GM12891 (cell line): ENCODE measurements at regions not wholly inside any gene's neighbourhood (a gene's known extent, or its start where the extent isn't known, plus 50 kb on each side); places are given as distances from the start of the nearest gene placed in this dataset.

Experiments
- DNase-seq: peaks from one replicate; pipeline ENCODE4 v3.0.0; 2011; ENCODE audit warnings: low spot score; ENCODE audit not compliant: insufficient read length
- FAIRE-seq: peaks from 2 replicates; lab custom pipeline; 2011; peaks lifted over from hg19 to GRCh38; lab: Jason Lieb, UNC
- PAX5 ChIP-seq: IDR thresholded peaks from 2 replicates; pipeline ENCODE4 v1.6.1; 2011; ENCODE audit warnings: low read length, moderate library complexity, mild to moderate bottlenecking; ENCODE audit not compliant: insufficient read depth, severe bottlenecking
- POLR2A ChIP-seq: IDR thresholded peaks from 2 replicates; pipeline ENCODE4 v1.6.1; 2011; ENCODE audit warnings: low read depth, low read length, control low read depth
- POLR2AphosphoS5 ChIP-seq: IDR thresholded peaks from 2 replicates; pipeline ENCODE4 v1.6.1; 2011; ENCODE audit warnings: low read depth, low read length, control low read depth
- POU2F2 ChIP-seq: IDR thresholded peaks from 2 replicates; pipeline ENCODE4 v1.6.1; 2011; ENCODE audit warnings: low read depth, mild to moderate bottlenecking, control low read depth, low read length, moderate library complexity
- SPI1 ChIP-seq: IDR thresholded peaks from 2 replicates; pipeline ENCODE4 v1.6.1; 2011; ENCODE audit warnings: low read depth, low read length, control low read depth
- TAF1 ChIP-seq: IDR thresholded peaks from 2 replicates; pipeline ENCODE4 v1.6.1; 2011; ENCODE audit warnings: low read depth, low read length, control low read depth

DNA sequence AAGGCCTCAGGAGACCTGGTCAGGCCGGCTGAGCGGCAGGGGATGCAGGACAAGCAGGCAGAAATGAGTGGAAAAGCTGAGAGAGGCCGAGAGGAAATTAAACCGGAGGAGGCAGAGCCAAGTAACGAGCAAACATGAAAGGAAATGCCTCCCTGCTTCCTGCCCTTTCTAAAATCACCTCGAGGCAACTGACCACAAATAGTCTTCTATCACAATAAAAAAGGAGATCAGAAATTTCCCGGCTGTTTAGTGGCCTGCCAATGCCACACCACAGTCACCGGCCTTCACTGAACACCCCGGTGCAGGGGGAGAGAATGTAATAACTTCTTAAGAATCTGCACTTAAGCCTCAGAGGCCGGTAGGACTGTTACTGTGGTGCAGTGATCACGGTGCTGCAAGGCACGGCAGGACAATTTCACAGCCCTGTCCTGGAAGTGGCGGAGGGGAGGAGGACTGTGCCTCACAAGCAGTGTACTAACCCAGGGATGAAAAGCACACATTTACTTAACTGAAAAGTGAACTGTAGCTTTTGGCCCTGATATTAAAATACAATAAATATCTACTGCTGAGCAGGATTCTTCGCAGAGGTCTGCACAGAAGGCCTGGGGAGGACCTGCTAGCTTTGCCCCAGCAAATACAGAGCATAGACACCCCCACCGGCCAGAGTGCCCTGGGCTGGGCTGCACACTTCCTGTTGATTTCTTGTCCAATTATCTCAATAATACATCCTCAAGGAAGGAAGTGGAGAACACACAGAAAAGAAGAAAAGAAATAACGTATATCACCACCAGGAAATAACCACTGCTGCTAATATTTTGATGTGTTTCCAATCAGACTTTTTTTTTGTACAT lies 183.5 kb upstream of the NSMCE3 start:
- no peak for DNase-seq
- FAIRE-seq: no peak
- TF ChIP-seq TAF1: no peak
- no peak for TF ChIP-seq POLR2AphosphoS5
- no peak for TF ChIP-seq POU2F2
- no peak for TF ChIP-seq PAX5

- DNase-seq (no peak), FAIRE-seq (no peak)
- TF ChIP-seq POLR2AphosphoS5 (no peak), PAX5 (no peak), POU2F2 (no peak), POLR2A (no peak), TAF1 (no peak), SPI1 (no peak)
These were observed 181.7 kb upstream of the NSMCE3 start for GRCh38 chr15:29451201-29451781.

- no peak for DNase-seq
These were observed 179.5 kb upstream of the NSMCE3 start for GRCh38 chr15:29449136-29449535.

DNA sequence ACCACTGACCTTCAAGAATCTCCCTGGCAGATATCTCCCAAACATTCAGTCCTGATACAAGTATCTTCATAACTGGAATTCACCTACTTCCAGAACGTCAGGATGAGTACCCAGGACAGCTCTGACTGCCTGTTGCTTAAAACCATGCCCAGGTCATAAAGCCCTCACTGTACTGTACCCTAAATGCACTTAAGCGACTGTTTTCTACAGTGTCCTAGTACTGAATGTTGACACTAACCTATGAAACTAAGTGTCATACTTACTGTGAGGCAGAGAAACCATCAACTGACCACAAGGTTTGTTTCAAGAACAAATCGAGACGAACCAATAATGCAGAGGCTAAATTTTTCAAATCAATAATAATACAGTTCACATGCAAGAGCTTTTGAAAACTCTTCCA lies 178.7 kb upstream of the NSMCE3 start:
- FAIRE-seq (no peak), DNase-seq (no peak)
- no peak for TF ChIP-seq TAF1

More at GRCh38 chr15:29449136-29449535, 179.5 kb upstream of the NSMCE3 start:
- no peak for FAIRE-seq
- TF ChIP-seq POLR2AphosphoS5 (no peak), POLR2A (no peak), PAX5 (no peak), SPI1 (no peak), TAF1 (no peak), POU2F2 (no peak)

- FAIRE-seq: no peak
- TF ChIP-seq TAF1: no peak
- no peak for TF ChIP-seq POLR2A
- no peak for TF ChIP-seq SPI1
- no peak for TF ChIP-seq POLR2AphosphoS5
- TF ChIP-seq POU2F2: no peak
- no peak for TF ChIP-seq PAX5
- no peak for DNase-seq
These were observed 176.9 kb upstream of the NSMCE3 start for GRCh38 chr15:29446480-29446879.

DNA sequence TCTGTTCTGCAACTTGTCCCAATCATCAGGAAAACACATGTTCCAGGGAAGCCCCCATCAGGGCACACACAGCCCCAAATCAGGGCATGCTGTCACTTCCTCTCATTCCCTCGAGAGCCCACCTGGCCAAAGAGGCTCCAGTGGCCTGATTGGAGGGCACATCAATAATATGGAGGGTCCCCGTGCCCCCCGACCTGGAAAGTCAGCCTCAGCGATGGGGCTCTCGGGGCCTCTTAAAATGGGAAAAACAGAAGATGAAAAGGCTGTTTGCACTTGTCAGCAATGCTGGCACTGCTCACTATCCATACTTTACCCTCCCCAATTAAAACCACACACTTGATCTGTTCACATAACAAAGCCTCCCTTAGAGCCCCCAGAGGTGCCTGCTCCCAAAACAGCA lies 172.9 kb upstream of the NSMCE3 start:
- DNase-seq: no peak
- TF ChIP-seq POU2F2 (no peak), SPI1 (no peak), POLR2A (no peak), POLR2AphosphoS5 (no peak), PAX5 (no peak), TAF1 (no peak)
- FAIRE-seq: no peak

- TF ChIP-seq POLR2AphosphoS5 (no peak), POLR2A (no peak), PAX5 (no peak), SPI1 (no peak), POU2F2 (no peak), TAF1 (no peak)
- FAIRE-seq (no peak), DNase-seq (no peak)
These were observed 170.9 kb upstream of the NSMCE3 start for GRCh38 chr15:29440541-29440940.

GRCh38 chr15:29438703-29439055 lies 169.1 kb upstream of the NSMCE3 start:
- FAIRE-seq (no peak), DNase-seq (no peak)
- TF ChIP-seq POLR2AphosphoS5 (no peak), POU2F2 (no peak), SPI1 (no peak), TAF1 (no peak), PAX5 (no peak), POLR2A (no peak)

DNA sequence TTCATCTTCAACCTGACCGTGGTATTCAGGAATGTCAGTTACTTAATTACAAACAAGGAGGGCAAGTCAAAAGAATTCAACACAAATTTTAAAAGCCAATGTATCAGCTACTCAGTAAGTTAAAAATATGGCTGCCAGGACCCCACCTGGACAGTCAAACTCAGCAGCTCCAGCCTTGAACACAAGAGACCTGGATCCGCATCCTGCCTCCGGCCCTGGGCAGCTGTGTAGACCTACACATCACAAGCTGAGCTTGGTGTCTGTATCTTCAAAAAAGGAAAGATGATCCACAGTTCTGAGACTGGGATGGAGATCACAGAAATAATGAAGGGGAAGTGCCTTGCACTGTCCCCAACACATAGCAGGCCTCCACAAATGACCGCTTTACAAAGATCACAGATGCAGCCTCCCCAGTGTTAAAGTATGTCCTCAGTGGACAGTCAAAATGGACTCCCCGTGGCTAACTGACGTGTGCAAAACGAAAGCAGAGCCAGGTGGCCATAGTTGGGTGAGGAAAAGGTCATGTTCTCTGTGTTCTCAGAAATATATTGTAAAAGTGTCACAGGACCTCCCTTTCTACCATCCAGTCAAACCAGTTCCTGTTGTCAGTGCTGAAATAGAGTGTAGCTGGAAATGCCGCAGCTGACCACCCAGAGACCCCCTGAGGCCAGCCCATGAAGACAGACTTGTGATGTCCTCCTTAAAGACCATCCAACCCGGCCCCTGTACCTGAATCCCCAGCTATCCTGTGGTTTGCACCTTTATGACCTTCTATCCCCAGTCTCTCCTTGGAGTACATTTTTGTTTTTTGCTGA lies 168.5 kb upstream of the NSMCE3 start:
- no peak for TF ChIP-seq SPI1
- TF ChIP-seq POLR2AphosphoS5: no peak
- TF ChIP-seq PAX5: no peak
- TF ChIP-seq POU2F2: no peak
- TF ChIP-seq TAF1: no peak
- TF ChIP-seq POLR2A: no peak
- FAIRE-seq: no peak
- no peak for DNase-seq

DNA sequence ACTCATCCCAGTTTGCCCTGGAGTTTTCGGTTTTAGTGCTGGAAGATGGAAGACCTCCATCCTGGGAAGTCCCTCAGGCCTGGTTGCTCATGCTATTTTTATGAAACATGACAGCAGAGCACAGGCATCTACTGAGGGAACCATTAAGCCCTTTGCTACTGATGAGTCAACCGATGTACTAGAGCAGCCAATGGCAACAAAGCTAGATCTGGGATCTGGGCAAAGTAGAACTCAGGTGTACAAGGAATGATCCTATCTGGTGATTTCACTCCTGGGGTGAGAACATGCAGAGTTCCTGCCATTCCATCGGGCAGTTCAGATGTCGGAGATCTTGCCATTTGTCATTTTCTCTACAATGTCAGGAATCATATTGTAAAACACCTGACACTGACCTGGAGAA lies 166.2 kb upstream of the NSMCE3 start:
- TF ChIP-seq SPI1 (no peak), POLR2AphosphoS5 (no peak), PAX5 (no peak), POU2F2 (no peak), POLR2A (no peak), TAF1 (no peak)
- no peak for DNase-seq
- FAIRE-seq: no peak
